COLO829 (cell line): ENCODE measurements at regions not wholly inside any gene's neighbourhood (a gene's known extent, or its start where the extent isn't known, plus 50 kb on each side); places are given as distances from the start of the nearest gene placed in this dataset.
"Not testable (repeated sequence)": the region's sequence is repeated elsewhere in the genome, so short reads cannot be mapped to it uniquely, and the experiment has no call there.

Experiments used
- DNase-seq: peaks from one replicate; pipeline ENCODE4 v3.0.0; 2012; ENCODE audit warnings: low spot score

GRCh38 chr11:92168936-92169335 lies 55.7 kb upstream of the FAT3 start:
- no peak for DNase-seq

GRCh38 chr11:92167571-92167970 lies 57.0 kb upstream of the FAT3 start:
- DNase-seq, result no peak

- DNase-seq, result no peak
These were observed 58.3 kb upstream of the FAT3 start for GRCh38 chr11:92166335-92166734.

GRCh38 chr11:92163879-92164278 lies 60.7 kb upstream of the FAT3 start:
- no peak for DNase-seq

GRCh38 chr11:92162776-92163175 lies 61.8 kb upstream of the FAT3 start:
- no peak for DNase-seq

- no peak for DNase-seq
These were observed 64.7 kb upstream of the FAT3 start for GRCh38 chr11:92159931-92160330.

- not testable (repeated sequence) for DNase-seq
These were observed 67.2 kb upstream of the FAT3 start for GRCh38 chr11:92157390-92157789.

- DNase-seq, result no peak
These were observed 70.0 kb upstream of the FAT3 start for GRCh38 chr11:92154611-92155010.

- DNase-seq, result no peak
These were observed 70.5 kb upstream of the FAT3 start for GRCh38 chr11:92154110-92154509.

GRCh38 chr11:92153542-92153941 lies 71.1 kb upstream of the FAT3 start:
- no peak for DNase-seq

- no peak for DNase-seq
These were observed 72.4 kb upstream of the FAT3 start for GRCh38 chr11:92152245-92152644.

GRCh38 chr11:92149996-92150395 lies 74.6 kb upstream of the FAT3 start:
- no peak for DNase-seq

GRCh38 chr11:92141725-92142124 lies 82.9 kb upstream of the FAT3 start:
- DNase-seq, result no peak

- DNase-seq, result no peak
These were observed 83.5 kb upstream of the FAT3 start for GRCh38 chr11:92141159-92141558.

- DNase-seq, result no peak
These were observed 84.6 kb upstream of the FAT3 start for GRCh38 chr11:92140021-92140420.

GRCh38 chr11:92138296-92138695 lies 86.3 kb upstream of the FAT3 start:
- no peak for DNase-seq

- no peak for DNase-seq
These were observed 86.9 kb upstream of the FAT3 start for GRCh38 chr11:92137747-92138146.

- no peak for DNase-seq
These were observed 87.8 kb upstream of the FAT3 start for GRCh38 chr11:92136797-92137196.

- DNase-seq, result no peak
These were observed 93.2 kb upstream of the FAT3 start for GRCh38 chr11:92131289-92131865.

- no peak for DNase-seq
These were observed 94.2 kb upstream of the FAT3 start for GRCh38 chr11:92130421-92130831.

GRCh38 chr11:92129811-92130210 lies 94.8 kb upstream of the FAT3 start:
- no peak for DNase-seq

- DNase-seq, result no peak
These were observed 96.6 kb upstream of the FAT3 start for GRCh38 chr11:92128026-92128425.

- DNase-seq, result no peak
These were observed 99.3 kb upstream of the FAT3 start for GRCh38 chr11:92125321-92125720.

- DNase-seq, result no peak
These were observed 101.1 kb upstream of the FAT3 start for GRCh38 chr11:92123540-92123939.

GRCh38 chr11:92122561-92122960 lies 102.1 kb upstream of the FAT3 start:
- no peak for DNase-seq
